ENCODE measurements at regions not wholly inside any gene's neighbourhood (a gene's known extent, or its start where the extent isn't known, plus 50 kb on each side); places are given as distances from the start of the nearest gene placed in this dataset.

DNA sequence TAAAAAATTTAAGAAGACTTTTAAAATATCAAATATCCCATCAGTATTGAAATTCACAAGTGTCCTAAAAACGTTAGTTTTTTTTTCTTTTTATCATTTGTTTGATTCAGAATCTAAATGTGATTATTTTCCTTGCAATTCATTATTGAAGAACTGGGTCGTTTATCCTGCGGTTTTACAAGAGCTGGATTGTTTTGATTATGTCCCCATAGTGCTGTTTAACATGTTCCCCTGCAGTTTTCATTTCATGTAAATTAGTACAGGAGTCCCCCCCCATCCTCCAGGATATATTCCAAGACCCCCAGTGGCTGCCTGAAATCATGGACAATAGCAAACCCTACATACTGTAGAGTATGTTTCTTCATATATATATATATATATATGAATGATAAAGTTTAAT is 105.7 kb downstream of the KCTD15 start:
- TF ChIP-seq, protein P1, sequence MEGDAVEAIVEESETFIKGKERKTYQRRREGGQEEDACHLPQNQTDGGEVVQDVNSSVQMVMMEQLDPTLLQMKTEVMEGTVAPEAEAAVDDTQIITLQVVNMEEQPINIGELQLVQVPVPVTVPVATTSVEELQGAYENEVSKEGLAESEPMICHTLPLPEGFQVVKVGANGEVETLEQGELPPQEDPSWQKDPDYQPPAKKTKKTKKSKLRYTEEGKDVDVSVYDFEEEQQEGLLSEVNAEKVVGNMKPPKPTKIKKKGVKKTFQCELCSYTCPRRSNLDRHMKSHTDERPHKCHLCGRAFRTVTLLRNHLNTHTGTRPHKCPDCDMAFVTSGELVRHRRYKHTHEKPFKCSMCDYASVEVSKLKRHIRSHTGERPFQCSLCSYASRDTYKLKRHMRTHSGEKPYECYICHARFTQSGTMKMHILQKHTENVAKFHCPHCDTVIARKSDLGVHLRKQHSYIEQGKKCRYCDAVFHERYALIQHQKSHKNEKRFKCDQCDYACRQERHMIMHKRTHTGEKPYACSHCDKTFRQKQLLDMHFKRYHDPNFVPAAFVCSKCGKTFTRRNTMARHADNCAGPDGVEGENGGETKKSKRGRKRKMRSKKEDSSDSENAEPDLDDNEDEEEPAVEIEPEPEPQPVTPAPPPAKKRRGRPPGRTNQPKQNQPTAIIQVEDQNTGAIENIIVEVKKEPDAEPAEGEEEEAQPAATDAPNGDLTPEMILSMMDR (IDR thresholded peaks at IDR 0.05; ENCODE audit: insufficient read depth, low read depth, low read length) = no peak
- TF ChIP-seq EZH2 (IDR thresholded peaks at IDR 0.05; ENCODE audit: insufficient read depth, low read length) = no peak

Measured in astrocyte (in vitro differentiated cells and primary cell).